ENCODE measurements at regions not wholly inside any gene's neighbourhood (a gene's known extent, or its start where the extent isn't known, plus 50 kb on each side); places are given as distances from the start of the nearest gene placed in this dataset.

- ATAC-seq (no peak), DNase-seq (ENCODE audit: low read depth, low spot score) (no peak)
- H3K36me3 ChIP-seq (ENCODE audit: control insufficient read depth, insufficient read depth, low read length): no peaks in the 10 kb centered on the region
- in situ Hi-C loops (cut with HindIII; ENCODE audit: low pct_unique_long_range_greater_than_20kb, low sequenced_read_pairs): no loop called here
- no TSS peak for BruUV-seq (replicated peaks)
- no peak overlapping the region for H3K4me3 ChIP-seq (ENCODE audit: low read depth in 2 of 2, low read length in 2 of 2)
- CTCF ChIA-PET: no interaction called here
- no peaks in the 10 kb centered on the region for H3K27me3 ChIP-seq (ENCODE audit: control insufficient read depth, insufficient read depth, low read length)
- TF ChIP-seq TCF7L2 (IDR thresholded peaks at IDR 0.05; ENCODE audit: low read depth, low read length) (no peak), REST (IDR thresholded peaks at IDR 0.05; ENCODE audit: insufficient read depth in 1 of 2, low read depth in 2 of 2, low read length in 1 of 2) (no peak), POLR2AphosphoS5 (IDR thresholded peaks at IDR 0.05; ENCODE audit: low read depth, low read length) (no peak), CTCF (IDR thresholded peaks at IDR 0.05) (no peak), SIN3A (IDR thresholded peaks at IDR 0.05; ENCODE audit: borderline replicate concordance, insufficient read depth, low read depth, low read length) (no peak)
- H3K27ac ChIP-seq (ENCODE audit: low read length): no peak overlapping the region
- intact Hi-C loops (cut with micrococcal nuclease; ENCODE audit: unreplicated experiment): no loop called here
- H3K4me1 ChIP-seq (ENCODE audit: control insufficient read depth, insufficient read depth, low read length): no peaks in the 10 kb centered on the region
- no peaks in the 10 kb centered on the region for H3K9me3 ChIP-seq (ENCODE audit: control insufficient read depth, insufficient read depth, low read depth, low read length)
- POLR2A ChIA-PET: no interaction called here
Observed at GRCh38 chr14:82094829-82095345, 561.2 kb upstream of the SEL1L start.

- no peak for TF ChIP-seq SIN3A (IDR thresholded peaks at IDR 0.05; ENCODE audit: borderline replicate concordance, insufficient read depth, low read depth, low read length)
- DNase-seq (ENCODE audit: low read depth, low spot score) (no peak), ATAC-seq (no peak)
- POLR2A ChIA-PET: no interaction called here
- no TSS peak for BruUV-seq (replicated peaks)
- intact Hi-C loops (cut with micrococcal nuclease; ENCODE audit: unreplicated experiment) (no loop called here), in situ Hi-C loops (cut with HindIII; ENCODE audit: low pct_unique_long_range_greater_than_20kb, low sequenced_read_pairs) (no loop called here)
- Histone ChIP-seq H3K36me3 (ENCODE audit: control insufficient read depth, insufficient read depth, low read length) (no peaks in the 10 kb centered on the region), H3K27ac (ENCODE audit: low read length) (no peak overlapping the region), H3K9me3 (ENCODE audit: control insufficient read depth, insufficient read depth, low read depth, low read length) (no peaks in the 10 kb centered on the region), H3K4me1 (ENCODE audit: control insufficient read depth, insufficient read depth, low read length) (no peaks in the 10 kb centered on the region), H3K27me3 (ENCODE audit: control insufficient read depth, insufficient read depth, low read length) (no peaks in the 10 kb centered on the region), H3K4me3 (ENCODE audit: low read depth in 2 of 2, low read length in 2 of 2) (no peak overlapping the region)
- CTCF ChIA-PET: no interaction called here
Observed at GRCh38 chr14:82104013-82104412, 570.4 kb upstream of the SEL1L start.

DNA sequence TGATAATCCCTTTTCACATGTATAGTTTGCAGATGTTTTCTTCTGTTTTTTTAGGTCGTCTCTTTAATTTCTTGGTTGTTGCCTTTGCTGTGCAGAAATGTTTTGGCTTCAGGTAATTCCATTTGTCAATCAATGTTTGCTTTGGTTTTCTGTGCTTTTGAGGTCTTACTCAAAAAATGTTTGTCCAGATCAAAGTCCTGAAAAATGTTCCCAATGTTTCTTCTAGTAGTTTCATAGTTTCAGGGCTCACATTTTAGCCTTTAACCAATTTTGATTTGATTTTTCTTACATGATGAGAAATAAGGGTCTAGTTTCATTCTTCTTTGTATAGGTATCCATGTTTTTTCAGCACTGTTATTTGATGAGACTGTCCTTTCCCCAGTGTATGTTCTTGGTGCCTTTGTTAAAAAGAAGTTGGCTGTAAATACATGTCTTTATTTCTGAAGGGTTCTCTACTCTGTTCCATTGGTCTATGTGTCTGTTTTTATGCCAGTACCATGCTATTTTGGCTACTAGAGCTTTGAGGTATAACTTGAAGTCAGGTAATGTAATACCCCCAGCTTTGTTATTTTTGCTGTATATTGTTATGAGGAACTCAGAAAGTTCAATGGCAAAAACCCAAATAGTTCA, 578.7 kb upstream of the SEL1L start:
- TF ChIP-seq POLR2AphosphoS5 (IDR thresholded peaks at IDR 0.05; ENCODE audit: low read depth, low read length) (no peak), CTCF (IDR thresholded peaks at IDR 0.05) (no peak), TCF7L2 (IDR thresholded peaks at IDR 0.05; ENCODE audit: low read depth, low read length) (no peak), SIN3A (IDR thresholded peaks at IDR 0.05; ENCODE audit: borderline replicate concordance, insufficient read depth, low read depth, low read length) (no peak), REST (IDR thresholded peaks at IDR 0.05; ENCODE audit: insufficient read depth in 1 of 2, low read depth in 2 of 2, low read length in 1 of 2) (no peak)
- intact Hi-C loops (cut with micrococcal nuclease; ENCODE audit: unreplicated experiment): no loop called here
- CTCF ChIA-PET: no interaction called here

More for the DNA sequence above, 578.7 kb upstream of the SEL1L start:
- in situ Hi-C loops (cut with HindIII; ENCODE audit: low pct_unique_long_range_greater_than_20kb, low sequenced_read_pairs): no loop called here
- ATAC-seq (no peak), DNase-seq (ENCODE audit: low read depth, low spot score) (no peak)
- no peaks in the 10 kb centered on the region for H3K4me1 ChIP-seq (ENCODE audit: control insufficient read depth, insufficient read depth, low read length)
- H3K27ac ChIP-seq (ENCODE audit: low read length): no peak overlapping the region
- POLR2A ChIA-PET: no interaction called here
- H3K4me3 ChIP-seq (ENCODE audit: low read depth in 2 of 2, low read length in 2 of 2): no peak overlapping the region
- no peaks in the 10 kb centered on the region for H3K27me3 ChIP-seq (ENCODE audit: control insufficient read depth, insufficient read depth, low read length)
- BruUV-seq (replicated peaks): no TSS peak
- no peaks in the 10 kb centered on the region for H3K36me3 ChIP-seq (ENCODE audit: control insufficient read depth, insufficient read depth, low read length)
- no peaks in the 10 kb centered on the region for H3K9me3 ChIP-seq (ENCODE audit: control insufficient read depth, insufficient read depth, low read depth, low read length)
